Muscle layer of colon (tissue), 2 donors: ENCODE measurements at regions not wholly inside any gene's neighbourhood (a gene's known extent, or its start where the extent isn't known, plus 50 kb on each side); places are given as distances from the start of the nearest gene placed in this dataset.

Source experiments
- H3K27ac ChIP-seq: one replicate; pipeline ENCODE4 v1.7.0; 2013; ENCODE audit warnings: low read depth, mild to moderate bottlenecking, low read length, moderate library complexity
- H3K27me3 ChIP-seq, 2 donors: one replicate each; pipeline ENCODE4 v1.7.0; 2013; ENCODE audit warnings: low read length in 2 of 2, mild to moderate bottlenecking in 2 of 2; ENCODE audit not compliant: insufficient read depth in 2 of 2, control insufficient read depth in 1 of 2
- H3K36me3 ChIP-seq: one replicate; pipeline ENCODE4 v1.7.0; 2013; ENCODE audit warnings: mild to moderate bottlenecking, low read length; ENCODE audit not compliant: insufficient read depth
- H3K4me1 ChIP-seq: one replicate; pipeline ENCODE4 v1.7.0; 2013; ENCODE audit warnings: mild to moderate bottlenecking, low read length; ENCODE audit not compliant: insufficient read depth
- H3K4me3 ChIP-seq, 2 donors: one replicate each; pipeline ENCODE4 v1.7.0; 2013; ENCODE audit warnings: low read length in 2 of 2, low read depth in 1 of 2, mild to moderate bottlenecking in 1 of 2, moderate library complexity in 1 of 2
- H3K9ac ChIP-seq: one replicate; pipeline ENCODE4 v1.7.0; 2013; ENCODE audit warnings: low read length
- H3K9me3 ChIP-seq: one replicate; pipeline ENCODE4 v1.7.0; 2013; ENCODE audit warnings: mild to moderate bottlenecking, low read length
- donor health status: abdominal sarcoma.
- donor health status: Adenocarcinoma of cecum.

- Histone ChIP-seq H3K4me1 (no peaks in the 10 kb centered on the region), H3K4me3 (no peak overlapping the region), H3K27ac (no peak overlapping the region), H3K9ac (no peak overlapping the region), H3K9me3 (no peaks in the 10 kb centered on the region), H3K36me3 (no peaks in the 10 kb centered on the region), H3K27me3 (peaks cover 0 to 7% of the 10 kb centered on the region in 2 donors)
These were observed 66.6 kb upstream of the C14orf180 start for GRCh38 chr14:104512771-104513640.

- H3K4me1 ChIP-seq: no peaks in the 10 kb centered on the region
- no peak overlapping the region for H3K9ac ChIP-seq
- H3K36me3 ChIP-seq: no peaks in the 10 kb centered on the region
- peaks cover 0 to 7% of the 10 kb centered on the region in 2 donors for H3K27me3 ChIP-seq
- no peaks in the 10 kb centered on the region for H3K9me3 ChIP-seq
- no peak overlapping the region for H3K4me3 ChIP-seq
- H3K27ac ChIP-seq: no peak overlapping the region
These were observed 65.9 kb upstream of the C14orf180 start for GRCh38 chr14:104513641-104514046.

GRCh38 chr14:104514156-104514848 is 65.3 kb upstream of the C14orf180 start:
- no peak overlapping the region for H3K27ac ChIP-seq
- H3K36me3 ChIP-seq: no peaks in the 10 kb centered on the region
- peaks cover 0 to 7% of the 10 kb centered on the region in 2 donors for H3K27me3 ChIP-seq
- H3K9me3 ChIP-seq: no peaks in the 10 kb centered on the region
- no peaks in the 10 kb centered on the region for H3K4me1 ChIP-seq
- no peak overlapping the region for H3K4me3 ChIP-seq
- H3K9ac ChIP-seq: no peak overlapping the region

- peaks cover 0 to 7% of the 10 kb centered on the region in 2 donors for H3K27me3 ChIP-seq
- no peaks in the 10 kb centered on the region for H3K4me1 ChIP-seq
- H3K9ac ChIP-seq: no peak overlapping the region
- no peak overlapping the region for H3K27ac ChIP-seq
- no peaks in the 10 kb centered on the region for H3K36me3 ChIP-seq
- H3K4me3 ChIP-seq: no peak overlapping the region
- H3K9me3 ChIP-seq: no peaks in the 10 kb centered on the region
These were observed 64.3 kb upstream of the C14orf180 start for GRCh38 chr14:104515059-104515810.

GRCh38 chr14:104515811-104516780 is 63.5 kb upstream of the C14orf180 start:
- H3K36me3 ChIP-seq: no peaks in the 10 kb centered on the region
- no peaks in the 10 kb centered on the region for H3K9me3 ChIP-seq
- H3K4me3 ChIP-seq: no peak overlapping the region
- H3K27ac ChIP-seq: no peak overlapping the region
- no peak overlapping the region for H3K9ac ChIP-seq
- no peaks in the 10 kb centered on the region for H3K4me1 ChIP-seq
- H3K27me3 ChIP-seq: peaks cover 0 to 7% of the 10 kb centered on the region in 2 donors

GRCh38 chr14:104516906-104517305 is 62.7 kb upstream of the C14orf180 start:
- H3K9ac ChIP-seq: no peak overlapping the region
- H3K9me3 ChIP-seq: no peaks in the 10 kb centered on the region
- peaks cover 0 to 7% of the 10 kb centered on the region in 2 donors for H3K27me3 ChIP-seq
- no peaks in the 10 kb centered on the region for H3K4me1 ChIP-seq
- no peak overlapping the region for H3K27ac ChIP-seq
- H3K4me3 ChIP-seq: no peak overlapping the region
- no peaks in the 10 kb centered on the region for H3K36me3 ChIP-seq

- H3K27me3 ChIP-seq: peaks cover 0 to 7% of the 10 kb centered on the region in 2 donors
These were observed 62.1 kb upstream of the C14orf180 start for GRCh38 chr14:104517426-104517825.

GRCh38 chr14:104517867-104518266 is 61.7 kb upstream of the C14orf180 start:
- no peak overlapping the region for H3K27ac ChIP-seq
- no peaks in the 10 kb centered on the region for H3K4me1 ChIP-seq
- H3K9ac ChIP-seq: no peak overlapping the region
- H3K27me3 ChIP-seq: peaks cover 0 to 7% of the 10 kb centered on the region in 2 donors
- no peaks in the 10 kb centered on the region for H3K36me3 ChIP-seq
- H3K9me3 ChIP-seq: no peaks in the 10 kb centered on the region
- no peak overlapping the region for H3K4me3 ChIP-seq

More at GRCh38 chr14:104517426-104517825, 62.1 kb upstream of the C14orf180 start:
- H3K27ac ChIP-seq: no peak overlapping the region
- H3K9me3 ChIP-seq: no peaks in the 10 kb centered on the region
- no peak overlapping the region for H3K9ac ChIP-seq
- H3K4me3 ChIP-seq: no peak overlapping the region
- H3K36me3 ChIP-seq: no peaks in the 10 kb centered on the region
- no peaks in the 10 kb centered on the region for H3K4me1 ChIP-seq

GRCh38 chr14:104518659-104519350 is 60.8 kb upstream of the C14orf180 start:
- H3K27me3 ChIP-seq: no peaks in the 10 kb centered on the region
- H3K9ac ChIP-seq: no peak overlapping the region
- H3K27ac ChIP-seq: no peak overlapping the region

GRCh38 chr14:104519721-104520120 is 59.8 kb upstream of the C14orf180 start:
- Histone ChIP-seq H3K9ac (no peak overlapping the region), H3K4me3 (no peak overlapping the region), H3K27ac (no peak overlapping the region), H3K36me3 (no peaks in the 10 kb centered on the region), H3K4me1 (no peaks in the 10 kb centered on the region), H3K27me3 (no peaks in the 10 kb centered on the region), H3K9me3 (no peaks in the 10 kb centered on the region)

More at GRCh38 chr14:104518659-104519350, 60.8 kb upstream of the C14orf180 start:
- Histone ChIP-seq H3K36me3 (no peaks in the 10 kb centered on the region), H3K4me3 (no peak overlapping the region), H3K9me3 (no peaks in the 10 kb centered on the region), H3K4me1 (no peaks in the 10 kb centered on the region)
